Neuronal stem cell (in vitro differentiated cells): ENCODE measurements at regions not wholly inside any gene's neighbourhood (a gene's known extent, or its start where the extent isn't known, plus 50 kb on each side); places are given as distances from the start of the nearest gene placed in this dataset.

Source experiments
- DNase-seq: peaks from one replicate; pipeline ENCODE4 v3.0.0-alpha.2; 2013; ENCODE audit warnings: low spot score
- H2AFZ ChIP-seq: one replicate; pipeline ENCODE4 v1.6.1; 2013; ENCODE audit warnings: mild to moderate bottlenecking, low read length, inconsistent platforms
- H2AK5ac ChIP-seq: 2 replicates; pipeline ENCODE4 v1.6.1; 2013; ENCODE audit warnings: low read depth, mild to moderate bottlenecking, inconsistent platforms, low read length, moderate library complexity, mixed read lengths
- H2BK120ac ChIP-seq: 2 replicates; pipeline ENCODE4 v1.6.1; 2013; ENCODE audit warnings: low read depth, mild to moderate bottlenecking, inconsistent platforms, low read length, moderate library complexity, mixed read lengths
- H2BK12ac ChIP-seq: one replicate; pipeline ENCODE4 v1.6.1; 2013; ENCODE audit warnings: low read length, inconsistent platforms
- H2BK15ac ChIP-seq: 2 replicates; pipeline ENCODE4 v1.6.1; 2013; ENCODE audit warnings: mild to moderate bottlenecking, low read length, inconsistent platforms, mixed read lengths
- H2BK5ac ChIP-seq: one replicate; pipeline ENCODE4 v1.6.1; 2013; ENCODE audit warnings: inconsistent platforms, mild to moderate bottlenecking, low read length, moderate library complexity
- H3K14ac ChIP-seq: one replicate; pipeline ENCODE4 v1.6.1; 2013; ENCODE audit warnings: low read length, inconsistent platforms
- H3K18ac ChIP-seq: 2 replicates; pipeline ENCODE4 v1.6.1; 2013; ENCODE audit warnings: low read length, inconsistent platforms
- H3K23ac ChIP-seq: 2 replicates; pipeline ENCODE4 v1.6.1; 2013; ENCODE audit warnings: low read depth, mild to moderate bottlenecking, mixed read lengths, low read length, inconsistent platforms; ENCODE audit not compliant: poor library complexity
- H3K27ac ChIP-seq: replicated peaks from 3 replicates; pipeline ENCODE4 v1.5.1; 2013; ENCODE audit warnings: low read length, inconsistent platforms
- H3K27me3 ChIP-seq, 3 experiments: 2 replicates each; pipeline ENCODE4 v1.6.1; 2013; ENCODE audit warnings: low read length in 3 of 3, mild to moderate bottlenecking in 2 of 3, inconsistent platforms in 1 of 3, low read depth in 1 of 3, mixed read lengths in 1 of 3, moderate library complexity in 1 of 3; ENCODE audit not compliant: control insufficient read depth in 3 of 3, insufficient read depth in 3 of 3
- H3K36me3 ChIP-seq, 2 donors: replicated peaks in 1 of 2; 2 replicates each; pipeline ENCODE4 v1.6.1; 2013; ENCODE audit warnings: low read length in 2 of 2; ENCODE audit not compliant: control insufficient read depth in 2 of 2, insufficient read depth in 2 of 2
- H3K4ac ChIP-seq: 2 replicates; pipeline ENCODE4 v1.6.1; 2013; ENCODE audit warnings: inconsistent platforms, mild to moderate bottlenecking, low read length, moderate library complexity
- H3K4me1 ChIP-seq, 2 donors: 1 replicate in 1 of 2; 2 replicates in 1 of 2; pipeline ENCODE4 v1.6.1; 2013; ENCODE audit warnings: low read length in 2 of 2, low read depth in 1 of 2; ENCODE audit not compliant: control insufficient read depth in 2 of 2, insufficient read depth in 1 of 2
- H3K4me2 ChIP-seq: one replicate; pipeline ENCODE4 v1.6.1; 2013; ENCODE audit warnings: mild to moderate bottlenecking, low read length, inconsistent platforms; ENCODE audit not compliant: insufficient read depth, poor library complexity, severe bottlenecking
- H3K4me3 ChIP-seq, 2 donors: 2 replicates each; pipeline ENCODE4 v1.5.1; 2013; ENCODE audit warnings: low read length in 2 of 2, mild to moderate bottlenecking in 2 of 2, inconsistent platforms in 1 of 2, moderate library complexity in 1 of 2
- H3K79me1 ChIP-seq: one replicate; pipeline ENCODE4 v1.6.1; 2013; ENCODE audit warnings: low read depth, mild to moderate bottlenecking, inconsistent platforms, low read length, moderate library complexity
- H3K9ac ChIP-seq: one replicate; pipeline ENCODE4 v1.6.1; 2013; ENCODE audit warnings: mild to moderate bottlenecking, low read depth, low read length, inconsistent platforms; ENCODE audit not compliant: poor library complexity
- H3K9me3 ChIP-seq, 2 donors: replicated peaks in 1 of 2; 2 replicates each; pipeline versions ENCODE3 to v1.6.1; 2013; ENCODE audit warnings: low read length in 2 of 2, mild to moderate bottlenecking in 2 of 2, inconsistent platforms in 1 of 2, low read depth in 1 of 2, mixed read lengths in 1 of 2, moderate library complexity in 1 of 2; ENCODE audit not compliant: control insufficient read depth in 2 of 2, insufficient read depth in 1 of 2
- H4K8ac ChIP-seq: one replicate; pipeline ENCODE4 v1.6.1; 2013; ENCODE audit warnings: low read depth, mild to moderate bottlenecking, inconsistent platforms, low read length, moderate library complexity
- H4K91ac ChIP-seq: one replicate; pipeline ENCODE4 v1.6.1; 2013; ENCODE audit warnings: low read length, low read depth, mild to moderate bottlenecking, inconsistent platforms; ENCODE audit not compliant: poor library complexity
- WGBS, 2 donors: extraction: QIAGEN DNeasy Blood & Tissue Kit; methylation state at CpG; one replicate each; pipeline ENCODE4 v1.1.7; 2013; ENCODE audit warnings: missing lambda C conversion rate in 2 of 2, mixed read lengths in 1 of 2; ENCODE audit not compliant: insufficient read length in 2 of 2, insufficient replicate concordance in 1 of 2; ENCODE audit errors: extremely low coverage in 2 of 2; 5-methylcytosine and 5-hydroxymethylcytosine counted together

DNA sequence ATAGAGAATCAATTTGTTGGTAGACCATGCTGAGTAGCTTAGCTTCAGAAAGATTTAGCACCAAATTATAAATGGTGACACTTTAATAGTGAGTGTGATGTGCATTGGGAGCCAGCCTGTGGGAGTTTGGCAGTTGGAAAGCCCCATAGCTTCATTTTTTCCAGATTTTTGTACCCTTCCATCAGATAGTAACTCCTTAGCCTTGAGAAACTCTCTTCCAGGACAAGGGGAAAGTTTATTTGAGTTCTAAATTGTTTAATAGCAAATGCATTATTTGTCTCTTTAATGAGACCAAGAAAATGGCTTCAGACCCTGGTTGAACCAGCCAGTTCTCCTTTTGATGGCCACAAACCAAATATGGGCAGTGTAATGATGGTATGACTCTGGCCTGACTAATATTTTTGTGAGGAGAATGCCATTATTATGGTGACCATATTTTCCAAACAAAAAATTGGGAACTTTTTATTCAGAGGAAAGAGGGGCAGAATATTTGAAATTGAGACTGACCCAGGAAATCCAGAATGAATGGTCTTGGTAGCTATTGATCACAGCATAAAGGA, 49.8 kb downstream of the PLCE1 start:
- no peak overlapping the region for H2AFZ ChIP-seq
- H2AK5ac ChIP-seq, result no peak overlapping the region
- no peak overlapping the region for H4K8ac ChIP-seq
- H3K36me3 ChIP-seq, result no peaks in the 10 kb centered on the region
- no peaks in the 10 kb centered on the region for H3K9me3 ChIP-seq
- H3K27me3 ChIP-seq, result no peaks in the 10 kb centered on the region
- no peak overlapping the region for H2BK120ac ChIP-seq
- H3K4ac ChIP-seq, result no peak overlapping the region
- H3K9ac ChIP-seq, result no peak overlapping the region
- no peak overlapping the region for H3K18ac ChIP-seq
- no peak overlapping the region for H3K4me2 ChIP-seq
- no peaks in the 10 kb centered on the region for H3K4me1 ChIP-seq
- H2BK15ac ChIP-seq, result no peak overlapping the region
- no peaks in the 10 kb centered on the region for H3K79me1 ChIP-seq
- no peak overlapping the region for H2BK5ac ChIP-seq
- H3K4me3 ChIP-seq, result no peak overlapping the region
- H3K27ac ChIP-seq, result no peak overlapping the region
- no peak for DNase-seq
- no peak overlapping the region for H4K91ac ChIP-seq
- no peak overlapping the region for H3K23ac ChIP-seq
- no peak overlapping the region for H3K14ac ChIP-seq
- H2BK12ac ChIP-seq, result no peak overlapping the region

GRCh38 chr10:94046098-94046497, 52.4 kb downstream of the PLCE1 start:
- H3K4ac ChIP-seq, result no peak overlapping the region
- H3K18ac ChIP-seq, result no peak overlapping the region
- H3K4me2 ChIP-seq, result no peak overlapping the region
- H2AFZ ChIP-seq, result no peak overlapping the region
- H3K27ac ChIP-seq, result no peak overlapping the region
- H2BK5ac ChIP-seq, result no peak overlapping the region
- no peaks in the 10 kb centered on the region for H3K79me1 ChIP-seq
- H3K14ac ChIP-seq, result no peak overlapping the region
- H3K9ac ChIP-seq, result no peak overlapping the region
- no peak overlapping the region for H2AK5ac ChIP-seq
- H4K91ac ChIP-seq, result no peak overlapping the region
- no peak overlapping the region for H3K4me3 ChIP-seq
- no peak overlapping the region for H3K23ac ChIP-seq
- no peaks in the 10 kb centered on the region for H3K27me3 ChIP-seq
- H3K9me3 ChIP-seq, result no peaks in the 10 kb centered on the region
- H2BK12ac ChIP-seq, result no peak overlapping the region
- no peaks in the 10 kb centered on the region for H3K36me3 ChIP-seq
- no CpG with 5 or more reads among the region's 1 CpG for WGBS, 2 donors
- DNase-seq, result no peak
- H2BK15ac ChIP-seq, result no peak overlapping the region
- no peak overlapping the region for H4K8ac ChIP-seq
- H3K4me1 ChIP-seq, result no peaks in the 10 kb centered on the region
- H2BK120ac ChIP-seq, result no peak overlapping the region

GRCh38 chr10:94047293-94047692, 53.6 kb downstream of the PLCE1 start:
- H3K23ac ChIP-seq, result no peak overlapping the region
- no peak overlapping the region for H2BK15ac ChIP-seq
- no peak overlapping the region for H3K18ac ChIP-seq
- no peak overlapping the region for H3K14ac ChIP-seq
- H3K27me3 ChIP-seq, result no peaks in the 10 kb centered on the region
- no peak overlapping the region for H3K4me3 ChIP-seq
- no peak overlapping the region for H2BK5ac ChIP-seq
- H3K4me2 ChIP-seq, result no peak overlapping the region
- H3K27ac ChIP-seq, result no peak overlapping the region
- no peak overlapping the region for H2AFZ ChIP-seq
- no CpG with 5 or more reads among the region's 3 CpGs for WGBS, 2 donors
- no peak overlapping the region for H3K4ac ChIP-seq
- no peaks in the 10 kb centered on the region for H3K4me1 ChIP-seq
- H3K79me1 ChIP-seq, result no peaks in the 10 kb centered on the region
- H2BK12ac ChIP-seq, result no peak overlapping the region
- no peak overlapping the region for H4K8ac ChIP-seq
- no peak overlapping the region for H3K9ac ChIP-seq
- no peak overlapping the region for H4K91ac ChIP-seq
- no peak overlapping the region for H2AK5ac ChIP-seq
- DNase-seq, result no peak
- no peaks in the 10 kb centered on the region for H3K36me3 ChIP-seq
- no peak overlapping the region for H2BK120ac ChIP-seq
- no peaks in the 10 kb centered on the region for H3K9me3 ChIP-seq

DNA sequence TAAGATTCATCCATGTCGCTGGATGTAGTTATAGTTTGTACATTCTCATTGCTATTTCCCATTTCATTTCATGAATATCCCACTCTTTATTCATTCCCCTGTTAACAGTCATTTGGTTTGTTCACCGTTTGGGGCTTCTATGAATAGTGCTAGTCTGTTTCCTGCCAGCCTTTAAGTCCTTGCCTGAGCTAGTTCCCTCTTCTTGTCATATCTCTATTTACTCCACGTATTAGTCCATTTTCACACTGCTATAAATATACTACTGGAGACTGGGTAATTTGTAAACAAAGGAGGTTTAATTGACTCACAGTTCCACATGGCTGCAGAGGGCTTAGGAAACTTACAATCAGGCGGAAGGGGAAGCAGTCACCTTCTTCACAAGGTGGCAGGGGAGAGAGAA, 56.2 kb downstream of the PLCE1 start:
- Histone ChIP-seq H3K27ac (no peak overlapping the region), H3K18ac (no peak overlapping the region), H3K4me3 (no peak overlapping the region), H2AK5ac (no peak overlapping the region), H3K4me2 (no peak overlapping the region), H3K36me3 (no peaks in the 10 kb centered on the region), H3K9me3 (no peaks in the 10 kb centered on the region), H3K9ac (no peak overlapping the region), H2BK5ac (no peak overlapping the region), H2BK120ac (no peak overlapping the region), H3K4ac (no peak overlapping the region), H2BK15ac (no peak overlapping the region), H2BK12ac (no peak overlapping the region), H3K79me1 (no peaks in the 10 kb centered on the region), H3K23ac (no peak overlapping the region), H3K14ac (no peak overlapping the region), H2AFZ (no peak overlapping the region), H4K8ac (no peak overlapping the region), H4K91ac (no peak overlapping the region), H3K4me1 (no peaks in the 10 kb centered on the region), H3K27me3 (peaks cover 0 to 2% (median 0%) of the 10 kb centered on the region in 3 experiments)
- no peak for DNase-seq
- WGBS, 2 donors, result no CpG with 5 or more reads among the region's 4 CpGs
